Activated B cell treated with CpG ODN at 0.5 μM for 24 hours (primary cell): ENCODE measurements at regions not wholly inside any gene's neighbourhood (a gene's known extent, or its start where the extent isn't known, plus 50 kb on each side); places are given as distances from the start of the nearest gene placed in this dataset.

Source experiments
- ATAC-seq: fragments of 200-7000 bp; cut with Tn5 transposase; one replicate; pipeline ENCODE4 v1.10.0; 2021; ENCODE audit warnings: low read depth, mild to moderate bottlenecking, moderate library complexity
- CTCF ChIA-PET: fragments of 350-600 bp; sonication (Branson Sonifier 250); formaldehyde crosslinking; loops from one replicate; lab custom pipeline; 2021; ENCODE audit warnings: antibody characterized with exemption; lab: Charles Lee
- POLR2A ChIA-PET: fragments of 350-600 bp; sonication (Branson Sonifier 250); formaldehyde crosslinking; loops from one replicate; lab custom pipeline; 2021; ENCODE audit warnings: antibody characterized with exemption; lab: Charles Lee
- DNase-seq: peaks from one replicate; pipeline ENCODE4 v3.0.0; 2022
- H3K27ac Mint-ChIP-seq: one replicate; pipeline ENCODE4 v1.8.0; 2020; ENCODE audit warnings: mixed read lengths
- H3K27me3 Mint-ChIP-seq: one replicate; pipeline ENCODE4 v1.8.0; 2021; ENCODE audit warnings: mixed read lengths
- H3K36me3 Mint-ChIP-seq: one replicate; pipeline ENCODE4 v1.8.0; 2021; ENCODE audit warnings: low read depth, mixed read lengths
- H3K4me1 Mint-ChIP-seq: one replicate; pipeline ENCODE4 v1.8.0; 2021; ENCODE audit warnings: mixed read lengths
- H3K4me3 Mint-ChIP-seq: one replicate; pipeline ENCODE4 v1.8.0; 2020; ENCODE audit warnings: mild to moderate bottlenecking, mixed read lengths
- H3K9me3 Mint-ChIP-seq: one replicate; pipeline ENCODE4 v1.8.0; 2020; ENCODE audit warnings: mixed read lengths
- intact Hi-C: fragments of 100-400 bp; cut with micrococcal nuclease; formaldehyde crosslinking; loops from one replicate; pipeline ENCODE4 v1.15.1; 2024
- TF ChIP-seq, protein P1 (sequence below): fragments of 200-600 bp; IDR thresholded peaks from one replicate; pipeline ENCODE4 v1.8.0; 2022; ENCODE audit warnings: antibody characterized with exemption, mild to moderate bottlenecking

DNA sequence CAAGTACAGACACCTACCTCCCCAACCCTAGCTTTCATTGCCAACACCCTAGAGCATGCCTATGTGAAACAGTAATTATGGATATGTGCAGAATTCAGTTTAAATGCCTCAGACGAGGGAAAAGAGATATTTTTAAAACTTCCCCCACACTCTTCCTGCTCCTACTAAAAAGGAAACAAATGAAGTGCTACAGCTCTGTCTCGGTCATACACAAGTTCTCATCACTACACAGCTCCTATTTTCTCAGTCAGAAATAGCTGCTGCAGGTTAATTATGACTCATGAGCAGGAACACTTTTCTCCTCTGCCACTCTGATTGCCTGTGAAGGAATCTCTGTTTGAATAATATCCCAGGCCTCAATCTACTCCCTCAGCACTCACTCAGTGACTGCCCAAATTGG is 703.6 kb upstream of the FLRT2 start:
- no peak overlapping the region for H3K4me3 Mint-ChIP-seq
- no peaks in the 10 kb centered on the region for H3K36me3 Mint-ChIP-seq
- no peak overlapping the region for H3K27ac Mint-ChIP-seq
- no peaks in the 10 kb centered on the region for H3K4me1 Mint-ChIP-seq
- POLR2A ChIA-PET, result no interaction called here
- intact Hi-C loops, result no loop called here
- CTCF ChIA-PET, result no interaction called here
- ATAC-seq (no peak), DNase-seq (no peak)
- peaks cover 9% of the 10 kb centered on the region for H3K9me3 Mint-ChIP-seq
- TF ChIP-seq, protein P1, sequence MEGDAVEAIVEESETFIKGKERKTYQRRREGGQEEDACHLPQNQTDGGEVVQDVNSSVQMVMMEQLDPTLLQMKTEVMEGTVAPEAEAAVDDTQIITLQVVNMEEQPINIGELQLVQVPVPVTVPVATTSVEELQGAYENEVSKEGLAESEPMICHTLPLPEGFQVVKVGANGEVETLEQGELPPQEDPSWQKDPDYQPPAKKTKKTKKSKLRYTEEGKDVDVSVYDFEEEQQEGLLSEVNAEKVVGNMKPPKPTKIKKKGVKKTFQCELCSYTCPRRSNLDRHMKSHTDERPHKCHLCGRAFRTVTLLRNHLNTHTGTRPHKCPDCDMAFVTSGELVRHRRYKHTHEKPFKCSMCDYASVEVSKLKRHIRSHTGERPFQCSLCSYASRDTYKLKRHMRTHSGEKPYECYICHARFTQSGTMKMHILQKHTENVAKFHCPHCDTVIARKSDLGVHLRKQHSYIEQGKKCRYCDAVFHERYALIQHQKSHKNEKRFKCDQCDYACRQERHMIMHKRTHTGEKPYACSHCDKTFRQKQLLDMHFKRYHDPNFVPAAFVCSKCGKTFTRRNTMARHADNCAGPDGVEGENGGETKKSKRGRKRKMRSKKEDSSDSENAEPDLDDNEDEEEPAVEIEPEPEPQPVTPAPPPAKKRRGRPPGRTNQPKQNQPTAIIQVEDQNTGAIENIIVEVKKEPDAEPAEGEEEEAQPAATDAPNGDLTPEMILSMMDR, result no peak
- H3K27me3 Mint-ChIP-seq, result no peaks in the 10 kb centered on the region

DNA sequence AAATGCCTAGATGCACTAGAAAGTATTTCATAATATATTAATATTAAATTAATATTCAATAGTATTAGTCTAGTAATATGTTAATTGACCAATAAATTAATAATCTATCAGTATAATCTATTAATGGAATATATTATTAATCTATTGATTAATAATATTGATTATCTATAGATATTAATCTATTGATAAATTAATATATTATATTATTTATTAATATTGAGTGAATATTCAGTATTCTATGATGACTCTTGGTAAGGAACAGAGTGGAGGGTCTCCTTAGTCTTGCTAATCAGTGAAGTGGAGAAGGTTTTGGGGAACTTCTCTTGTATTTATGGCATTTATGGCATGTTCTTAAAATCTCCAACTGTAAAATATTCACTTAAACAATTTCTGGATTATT is 679.3 kb upstream of the FLRT2 start:
- ChIA-PET CTCF (no interaction called here), POLR2A (no interaction called here)
- no peak for ATAC-seq
- no peaks in the 10 kb centered on the region for H3K4me1 Mint-ChIP-seq
- no peaks in the 10 kb centered on the region for H3K27me3 Mint-ChIP-seq
- no peaks in the 10 kb centered on the region for H3K36me3 Mint-ChIP-seq
- intact Hi-C loops, result no loop called here
- TF ChIP-seq, protein P1, result no peak
- no peak overlapping the region for H3K27ac Mint-ChIP-seq
- no peak overlapping the region for H3K4me3 Mint-ChIP-seq
- peaks cover 6% of the 10 kb centered on the region for H3K9me3 Mint-ChIP-seq
- DNase-seq, result no peak

DNA sequence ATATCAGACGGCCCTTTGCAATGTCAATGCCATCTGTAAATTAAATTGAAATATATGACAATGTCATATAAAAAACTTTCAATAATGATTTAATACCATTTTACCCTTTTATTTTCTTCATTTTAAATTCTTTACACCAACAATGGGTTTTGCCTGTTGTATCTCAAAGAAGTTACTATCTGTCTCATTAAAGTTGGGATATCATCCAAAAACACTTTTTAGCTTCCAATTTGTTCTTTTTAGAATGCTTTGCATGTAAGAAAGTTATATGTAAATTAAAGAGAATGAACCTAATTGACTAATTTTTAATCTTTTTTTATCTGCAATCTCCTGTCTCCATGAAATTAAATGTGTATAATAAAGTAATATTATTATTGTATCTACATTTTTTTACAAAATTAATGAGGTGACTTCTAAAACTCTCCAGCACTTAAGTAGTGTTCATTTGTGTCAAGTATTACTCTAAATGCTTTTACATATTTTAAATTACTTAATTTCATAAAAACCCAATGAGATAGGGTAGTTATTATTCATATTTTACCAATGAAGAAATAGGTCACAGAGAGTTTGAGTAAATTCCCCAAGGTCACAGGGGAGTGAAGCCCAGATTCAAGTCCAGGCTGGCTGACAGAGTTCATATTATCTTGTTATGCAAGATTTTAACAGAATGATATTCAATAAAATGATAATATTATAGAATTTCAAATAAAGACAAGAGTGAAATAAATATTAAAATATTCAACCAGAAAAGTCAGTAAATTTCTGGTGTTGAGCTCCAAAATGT is 673.0 kb upstream of the FLRT2 start:
- no peak overlapping the region for H3K4me3 Mint-ChIP-seq

DNA sequence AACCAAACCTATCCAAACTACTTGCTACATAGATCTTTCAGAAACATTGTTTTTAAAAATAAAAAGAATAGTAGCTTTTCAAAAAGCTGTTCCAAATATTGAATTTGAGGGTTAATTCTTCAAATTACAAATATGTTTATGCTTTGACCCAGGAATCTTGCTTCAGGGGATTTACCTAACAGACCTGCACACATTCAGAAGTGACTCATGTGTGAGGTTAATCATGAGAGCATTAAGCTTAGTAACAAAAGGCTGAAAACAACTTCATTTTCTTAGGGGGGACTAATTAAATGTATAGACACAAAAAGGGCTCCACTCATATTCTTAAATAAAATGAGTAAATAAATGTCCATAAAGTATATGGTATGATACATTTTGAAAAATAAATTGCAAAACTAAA is 672.4 kb upstream of the FLRT2 start:
- TF ChIP-seq, protein P1, result no peak
- Mint-ChIP-seq H3K9me3 (peaks cover 4% of the 10 kb centered on the region), H3K36me3 (no peaks in the 10 kb centered on the region), H3K4me3 (no peak overlapping the region), H3K27me3 (no peaks in the 10 kb centered on the region), H3K27ac (no peak overlapping the region), H3K4me1 (no peaks in the 10 kb centered on the region)
- intact Hi-C loops, result no loop called here
- ChIA-PET POLR2A (no interaction called here), CTCF (no interaction called here)
- DNase-seq (no peak), ATAC-seq (no peak)

More for the DNA sequence above, 673.0 kb upstream of the FLRT2 start:
- ChIA-PET CTCF (no interaction called here), POLR2A (no interaction called here)
- TF ChIP-seq, protein P1, result no peak
- no peaks in the 10 kb centered on the region for H3K27me3 Mint-ChIP-seq
- no peak for DNase-seq
- peaks cover 4% of the 10 kb centered on the region for H3K9me3 Mint-ChIP-seq
- H3K27ac Mint-ChIP-seq, result no peak overlapping the region
- intact Hi-C loops, result no loop called here
- no peak for ATAC-seq
- H3K36me3 Mint-ChIP-seq, result no peaks in the 10 kb centered on the region
- no peaks in the 10 kb centered on the region for H3K4me1 Mint-ChIP-seq

DNA sequence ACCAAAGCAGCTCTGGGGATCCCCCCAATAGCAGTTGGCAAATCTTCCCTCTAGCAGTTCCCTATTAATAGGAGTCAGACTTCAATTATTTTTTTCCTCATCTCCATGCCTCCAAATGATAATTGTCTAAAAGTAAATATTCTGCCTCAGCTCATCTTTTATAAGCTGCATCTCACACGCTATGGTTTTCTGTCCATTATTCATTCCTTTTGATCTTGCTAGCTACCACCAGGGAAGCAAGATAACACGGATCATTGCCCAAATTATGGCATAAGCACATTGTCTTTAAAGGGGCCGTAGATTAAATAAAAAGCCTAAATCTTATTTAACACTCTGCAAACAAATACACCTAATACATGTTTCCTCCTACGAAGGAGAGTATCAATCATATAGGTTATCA is 670.8 kb upstream of the FLRT2 start:
- peaks cover 4% of the 10 kb centered on the region for H3K9me3 Mint-ChIP-seq
- no peak for DNase-seq
- TF ChIP-seq, protein P1, result no peak

More for the DNA sequence above, 670.8 kb upstream of the FLRT2 start:
- ChIA-PET POLR2A (no interaction called here), CTCF (no interaction called here)
- no peaks in the 10 kb centered on the region for H3K36me3 Mint-ChIP-seq
- no peaks in the 10 kb centered on the region for H3K27me3 Mint-ChIP-seq
- no peak for ATAC-seq
- no peak overlapping the region for H3K27ac Mint-ChIP-seq
- no peaks in the 10 kb centered on the region for H3K4me1 Mint-ChIP-seq
- H3K4me3 Mint-ChIP-seq, result no peak overlapping the region
- intact Hi-C loops, result no loop called here
